ENCODE measurements at regions not wholly inside any gene's neighbourhood (a gene's known extent, or its start where the extent isn't known, plus 50 kb on each side); places are given as distances from the start of the nearest gene placed in this dataset.

- no peak for DNase-seq (ENCODE audit: low read depth in 2 of 2)
These were observed 1973.0 kb upstream of the AGA start for GRCh38 chr4:179415037-179415846.

GRCh38 chr4:179415847-179416223 lies 1973.6 kb upstream of the AGA start:
- DNase-seq (ENCODE audit: low read depth in 2 of 2): no peak

- no peak for DNase-seq (ENCODE audit: low read depth in 2 of 2)
These were observed 1975.1 kb upstream of the AGA start for GRCh38 chr4:179417357-179417756.

- no peak for DNase-seq (ENCODE audit: low read depth in 2 of 2)
These were observed 1995.7 kb upstream of the AGA start for GRCh38 chr4:179437962-179438361.

GRCh38 chr4:179441596-179441995 lies 1999.4 kb upstream of the AGA start:
- DNase-seq (ENCODE audit: low read depth in 2 of 2): no peak

- DNase-seq (ENCODE audit: low read depth in 2 of 2): no peak
These were observed 2005.1 kb upstream of the AGA start for GRCh38 chr4:179447308-179447707.

- no peak for DNase-seq (ENCODE audit: low read depth in 2 of 2)
These were observed 2023.0 kb upstream of the AGA start for GRCh38 chr4:179465131-179465797.

GRCh38 chr4:179467878-179468277 lies 2025.6 kb upstream of the AGA start:
- DNase-seq (ENCODE audit: low read depth in 2 of 2): no peak

- no peak for DNase-seq (ENCODE audit: low read depth in 2 of 2)
These were observed 2029.9 kb upstream of the AGA start for GRCh38 chr4:179472164-179472563.

GRCh38 chr4:179478608-179479007 lies 2036.4 kb upstream of the AGA start:
- no peak for DNase-seq (ENCODE audit: low read depth in 2 of 2)

GRCh38 chr4:179485781-179486180 lies 2043.5 kb upstream of the AGA start:
- DNase-seq (ENCODE audit: low read depth in 2 of 2): no peak

GRCh38 chr4:179486570-179487335 lies 2044.5 kb upstream of the AGA start:
- DNase-seq (ENCODE audit: low read depth in 2 of 2): no peak

- DNase-seq (ENCODE audit: low read depth in 2 of 2): no peak
These were observed 2050.2 kb upstream of the AGA start for GRCh38 chr4:179492260-179493080.

- no peak for DNase-seq (ENCODE audit: low read depth in 2 of 2)
These were observed 2061.7 kb upstream of the AGA start for GRCh38 chr4:179503976-179504375.

- no peak for DNase-seq (ENCODE audit: low read depth in 2 of 2)
These were observed 2067.3 kb upstream of the AGA start for GRCh38 chr4:179509489-179509888.

GRCh38 chr4:179521952-179522351 lies 2079.7 kb upstream of the AGA start:
- DNase-seq (ENCODE audit: low read depth in 2 of 2): no peak

GRCh38 chr4:179530958-179531357 lies 2088.7 kb upstream of the AGA start:
- DNase-seq (ENCODE audit: low read depth in 2 of 2): no peak

- no peak for DNase-seq (ENCODE audit: low read depth in 2 of 2)
These were observed 2094.5 kb upstream of the AGA start for GRCh38 chr4:179536694-179537093.

- no peak for DNase-seq (ENCODE audit: low read depth in 2 of 2)
These were observed 2097.4 kb upstream of the AGA start for GRCh38 chr4:179539641-179540040.

GRCh38 chr4:179543771-179544170 lies 2101.5 kb upstream of the AGA start:
- DNase-seq (ENCODE audit: low read depth in 2 of 2): no peak

GRCh38 chr4:179544496-179544895 lies 2102.3 kb upstream of the AGA start:
- no peak for DNase-seq (ENCODE audit: low read depth in 2 of 2)

- DNase-seq (ENCODE audit: low read depth in 2 of 2): no peak
These were observed 2109.9 kb upstream of the AGA start for GRCh38 chr4:179552131-179552530.
